PC-9 (cell line): ENCODE measurements at regions not wholly inside any gene's neighbourhood (a gene's known extent, or its start where the extent isn't known, plus 50 kb on each side); places are given as distances from the start of the nearest gene placed in this dataset.

Experiments used
- BruUV-seq: library from RNA; stranded (reverse); fragments of 400-500 nt; replicated peaks from 2 replicates; lab custom pipeline; 2021; lab: Mats Ljungman, UMichigan
- CTCF ChIA-PET: fragments of 300-600 bp; sonication (Branson Sonifier 250); formaldehyde crosslinking; loops from one replicate; lab custom pipeline; 2022; ENCODE audit warnings: antibody characterized with exemption; lab: Charles Lee
- POLR2A ChIA-PET: fragments of 300-600 bp; sonication (Branson Sonifier 250); formaldehyde crosslinking; loops from one replicate; lab custom pipeline; 2022; ENCODE audit warnings: antibody characterized with exemption; ENCODE audit not compliant: unreplicated experiment; lab: Charles Lee
- DNase-seq, 2 experiments: peaks; one replicate each; pipeline versions ENCODE4 v3.0.0 to v3.0.0-alpha.2; 2015 to 2022; ENCODE audit warnings: mixed read lengths in 1 of 2
- H2AFZ ChIP-seq: fragments of 200-600 bp; sonication (generic); 2 replicates; pipeline ENCODE4 v1.8.1; 2017; ENCODE audit warnings: antibody characterized with exemption
- H3F3A ChIP-seq: fragments of 200-600 bp; sonication (generic); 2 replicates; pipeline ENCODE4 v1.8.1; 2017; ENCODE audit warnings: antibody characterized with exemption, mild to moderate bottlenecking, low read depth; ENCODE audit not compliant: insufficient read depth
- H3K27ac ChIP-seq: fragments of 200-600 bp; sonication (generic); 2 replicates; pipeline ENCODE4 v1.6.1; 2016; ENCODE audit warnings: mixed run types
- H3K27me3 ChIP-seq: fragments of 200-600 bp; sonication (generic); 2 replicates; pipeline ENCODE4 v1.6.1; 2016; ENCODE audit warnings: low read depth, mixed run types; ENCODE audit not compliant: insufficient read depth
- H3K36me3 ChIP-seq: fragments of 200-600 bp; sonication (generic); 2 replicates; pipeline ENCODE4 v1.6.1; 2016; ENCODE audit warnings: low read depth, mixed run types
- H3K4me1 ChIP-seq: fragments of 200-600 bp; sonication (generic); replicated peaks from 2 replicates; pipeline ENCODE4 v1.6.1; 2016; ENCODE audit warnings: mixed run types; ENCODE audit not compliant: insufficient read depth
- H3K4me2 ChIP-seq: fragments of 200-600 bp; sonication (generic); 2 replicates; pipeline ENCODE4 v1.6.1; 2017; ENCODE audit warnings: mixed run types
- H3K4me3 ChIP-seq: fragments of 200-600 bp; sonication (generic); 2 replicates; pipeline ENCODE4 v1.6.1; 2016; ENCODE audit warnings: mixed run types
- H3K79me2 ChIP-seq: fragments of 200-600 bp; sonication (generic); 2 replicates; pipeline ENCODE4 v1.6.1; 2017; ENCODE audit warnings: low read depth, mixed run types
- H3K9me2 ChIP-seq: fragments of 200-600 bp; sonication (generic); 2 replicates; pipeline ENCODE4 v1.8.1; 2017; ENCODE audit warnings: mild to moderate bottlenecking; ENCODE audit not compliant: insufficient read depth
- H3K9me3 ChIP-seq: fragments of 200-600 bp; sonication (generic); 2 replicates; pipeline ENCODE4 v1.8.1; 2016; ENCODE audit warnings: low read depth; ENCODE audit not compliant: insufficient read depth
- H4K20me1 ChIP-seq: fragments of 200-600 bp; sonication (generic); 2 replicates; pipeline ENCODE4 v1.8.1; 2017; ENCODE audit not compliant: insufficient read depth
- EZH2 ChIP-seq: fragments of 200-600 bp; sonication (generic); IDR thresholded peaks from 2 replicates; pipeline ENCODE4 v1.8.0; 2017; ENCODE audit warnings: antibody characterized with exemption, low read depth
- intact Hi-C: fragments of 100-400 bp; cut with micrococcal nuclease; formaldehyde crosslinking; loops from one replicate; pipeline ENCODE4 v1.10.0; 2022; ENCODE audit not compliant: unreplicated experiment
- TF ChIP-seq, protein P1 (sequence below): fragments of 200-600 bp; sonication (generic); conservative IDR thresholded peaks from 2 replicates; pipeline ENCODE4 v1.6.1; 2017; ENCODE audit warnings: mixed run types, antibody characterized with exemption, mild to moderate bottlenecking, moderate library complexity

DNA sequence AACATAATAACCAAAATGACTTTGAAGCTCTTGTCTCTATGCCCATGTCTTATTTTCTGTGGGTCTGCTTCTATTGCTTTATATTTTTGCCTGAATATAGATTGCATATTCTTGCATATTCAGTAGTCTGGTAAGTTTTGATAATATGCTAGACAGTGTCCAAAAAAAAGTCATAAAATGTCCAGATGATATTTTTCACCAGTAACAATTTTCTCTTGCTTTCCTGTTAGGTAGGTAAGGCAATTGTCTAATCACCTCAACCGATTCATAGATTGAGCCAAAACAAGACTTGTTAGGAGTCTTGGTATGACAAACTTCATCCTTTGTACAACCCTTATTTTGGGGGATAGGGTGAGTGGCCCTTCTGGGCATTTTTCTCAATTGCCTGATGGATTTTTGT, 277.0 kb upstream of the NRP1 start:
- H3K79me2 ChIP-seq, result no peaks in the 10 kb centered on the region
- no peak for DNase-seq
- ChIA-PET CTCF (no interaction called here), POLR2A (no interaction called here)
- no peak overlapping the region for H3K4me3 ChIP-seq
- no peaks in the 10 kb centered on the region for H3K36me3 ChIP-seq
- H4K20me1 ChIP-seq, result no peaks in the 10 kb centered on the region
- no peaks in the 10 kb centered on the region for H3K9me2 ChIP-seq
- no peak overlapping the region for H3K4me2 ChIP-seq
- no peak for TF ChIP-seq EZH2
- TF ChIP-seq, protein P1, sequence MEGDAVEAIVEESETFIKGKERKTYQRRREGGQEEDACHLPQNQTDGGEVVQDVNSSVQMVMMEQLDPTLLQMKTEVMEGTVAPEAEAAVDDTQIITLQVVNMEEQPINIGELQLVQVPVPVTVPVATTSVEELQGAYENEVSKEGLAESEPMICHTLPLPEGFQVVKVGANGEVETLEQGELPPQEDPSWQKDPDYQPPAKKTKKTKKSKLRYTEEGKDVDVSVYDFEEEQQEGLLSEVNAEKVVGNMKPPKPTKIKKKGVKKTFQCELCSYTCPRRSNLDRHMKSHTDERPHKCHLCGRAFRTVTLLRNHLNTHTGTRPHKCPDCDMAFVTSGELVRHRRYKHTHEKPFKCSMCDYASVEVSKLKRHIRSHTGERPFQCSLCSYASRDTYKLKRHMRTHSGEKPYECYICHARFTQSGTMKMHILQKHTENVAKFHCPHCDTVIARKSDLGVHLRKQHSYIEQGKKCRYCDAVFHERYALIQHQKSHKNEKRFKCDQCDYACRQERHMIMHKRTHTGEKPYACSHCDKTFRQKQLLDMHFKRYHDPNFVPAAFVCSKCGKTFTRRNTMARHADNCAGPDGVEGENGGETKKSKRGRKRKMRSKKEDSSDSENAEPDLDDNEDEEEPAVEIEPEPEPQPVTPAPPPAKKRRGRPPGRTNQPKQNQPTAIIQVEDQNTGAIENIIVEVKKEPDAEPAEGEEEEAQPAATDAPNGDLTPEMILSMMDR, result no peak
- intact Hi-C loops, result no loop called here
- no peak overlapping the region for H2AFZ ChIP-seq
- H3K27ac ChIP-seq, result no peak overlapping the region
- peaks cover 5% of the 10 kb centered on the region; the same call in 1 of the 2 replicates for H3F3A ChIP-seq
- BruUV-seq, result no TSS peak
- H3K9me3 ChIP-seq, result no peaks in the 10 kb centered on the region; the same call in 1 of the 2 replicates
- H3K4me1 ChIP-seq, result peaks cover 23% of the 10 kb centered on the region
- no peaks in the 10 kb centered on the region for H3K27me3 ChIP-seq

DNA sequence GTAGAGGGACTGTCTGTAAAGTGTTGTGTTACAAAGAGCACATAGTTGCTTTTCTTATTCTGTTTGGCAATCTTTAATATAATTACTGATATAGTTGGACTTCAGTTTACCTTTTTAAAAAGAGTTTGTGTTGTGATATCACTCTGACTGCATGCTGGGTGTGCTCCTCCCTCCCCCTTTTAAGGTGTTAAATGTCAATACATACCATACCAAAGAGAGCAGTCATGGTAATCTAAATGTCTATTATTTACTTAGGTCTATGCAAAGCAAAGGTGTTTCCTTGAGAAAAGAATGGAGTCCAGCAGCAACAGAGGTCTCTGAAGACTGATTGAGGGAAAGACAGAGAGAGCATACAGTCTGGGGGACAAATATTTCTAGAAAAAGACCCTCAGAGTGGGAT, 275.1 kb upstream of the NRP1 start:
- Histone ChIP-seq H4K20me1 (no peaks in the 10 kb centered on the region), H3F3A (peaks cover 5% of the 10 kb centered on the region; the same call in 1 of the 2 replicates), H3K4me1 (peaks cover 23% of the 10 kb centered on the region), H3K36me3 (no peaks in the 10 kb centered on the region), H3K79me2 (no peaks in the 10 kb centered on the region), H2AFZ (peak overlapping the region; percentile 9; the same call in 1 of the 2 replicates), H3K9me2 (no peaks in the 10 kb centered on the region), H3K9me3 (no peaks in the 10 kb centered on the region; the same call in 1 of the 2 replicates), H3K4me2 (peak overlapping the region; percentile 42), H3K27me3 (no peaks in the 10 kb centered on the region), H3K27ac (peak overlapping the region; percentile 52), H3K4me3 (no peak overlapping the region)
- intact Hi-C loops, result no loop called here
- DNase-seq, result peak; percentile 8 to 90
- BruUV-seq, result no TSS peak
- CTCF ChIA-PET, result no interaction called here
- POLR2A ChIA-PET, result no interaction called here
- TF ChIP-seq EZH2, result no peak
- TF ChIP-seq, protein P1, result no peak

DNA sequence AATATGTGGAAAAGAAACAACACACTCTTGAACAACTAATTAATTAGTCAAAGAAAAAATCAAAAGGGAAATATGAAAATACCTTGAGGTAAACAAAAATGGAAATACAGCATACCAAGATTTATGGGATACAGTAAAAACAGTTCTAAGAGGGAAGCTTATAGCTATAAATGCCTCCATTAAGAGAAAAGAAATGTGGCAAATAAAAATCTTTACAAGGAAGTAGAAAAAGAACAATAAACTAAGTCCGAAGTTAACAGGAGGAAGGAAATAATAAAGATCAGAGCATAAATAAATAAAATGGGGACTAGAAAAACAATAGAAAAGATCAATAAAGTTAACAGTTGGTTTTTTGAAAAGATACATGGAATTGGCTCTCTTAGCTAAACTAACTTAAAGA, 267.8 kb upstream of the NRP1 start:
- no peaks in the 10 kb centered on the region for H3K4me1 ChIP-seq
- no peak for TF ChIP-seq EZH2
- TF ChIP-seq, protein P1, result no peak
- H3F3A ChIP-seq, result no peaks in the 10 kb centered on the region
- H3K36me3 ChIP-seq, result no peaks in the 10 kb centered on the region
- ChIA-PET CTCF (no interaction called here), POLR2A (interaction anchor here (0.6 kb wide), 1 partner anchor 657 kb away, joined by 3 read pairs; no protein-coding TSS in a partner anchor)
- H3K4me3 ChIP-seq, result no peak overlapping the region
- no peak overlapping the region for H3K27ac ChIP-seq
- H3K9me2 ChIP-seq, result no peaks in the 10 kb centered on the region
- no peaks in the 10 kb centered on the region for H4K20me1 ChIP-seq
- H3K27me3 ChIP-seq, result no peaks in the 10 kb centered on the region
- intact Hi-C loops, result no loop called here
- H3K4me2 ChIP-seq, result no peak overlapping the region
- BruUV-seq, result no TSS peak
- no peaks in the 10 kb centered on the region for H3K79me2 ChIP-seq
- H3K9me3 ChIP-seq, result no peaks in the 10 kb centered on the region; the same call in 1 of the 2 replicates
- no peak overlapping the region for H2AFZ ChIP-seq
- DNase-seq, result no peak
